Right atrium auricular region (tissue), 2 donors: ENCODE measurements at regions not wholly inside any gene's neighbourhood (a gene's known extent, or its start where the extent isn't known, plus 50 kb on each side); places are given as distances from the start of the nearest gene placed in this dataset.

Source experiments
- DNase-seq: peaks from one replicate; pipeline ENCODE4 v3.0.0-alpha.2; 2019; ENCODE audit warnings: low spot score
- H3K27ac ChIP-seq, 2 donors: fragments of 200-600 bp; sonication (generic); 1 replicate in 1 of 2; 2 replicates in 1 of 2; pipeline ENCODE4 v1.5.1; 2016 to 2019
- H3K27me3 ChIP-seq, 2 donors: fragments of 200-600 bp; sonication (generic); one replicate each; pipeline versions ENCODE4 v1.5.1 to v1.6.0; 2017 to 2019
- H3K36me3 ChIP-seq: fragments of 200-600 bp; sonication (generic); one replicate; pipeline ENCODE4 v1.5.1; 2016
- H3K4me1 ChIP-seq, 2 donors: fragments of 200-600 bp; sonication (generic); one replicate each; pipeline versions ENCODE4 v1.5.1 to v1.6.0; 2017 to 2019
- H3K4me3 ChIP-seq, 2 donors: fragments of 200-600 bp; sonication (generic); 1 replicate in 1 of 2; 2 replicates in 1 of 2; pipeline ENCODE4 v1.5.1; 2017 to 2019; ENCODE audit warnings: mild to moderate bottlenecking in 1 of 2, moderate library complexity in 1 of 2
- H3K9me3 ChIP-seq, 2 donors: fragments of 200-600 bp; sonication (generic); one replicate each; pipeline ENCODE4 v1.5.1; 2019
- CTCF ChIP-seq, 2 donors: fragments of 200-600 bp; sonication (generic); IDR thresholded peaks; one replicate each; pipeline ENCODE4 v1.5.1; 2019; ENCODE audit warnings: antibody characterized with exemption in 2 of 2

- no peaks in the 10 kb centered on the region for H3K36me3 ChIP-seq
- no peak overlapping the region for H3K4me3 ChIP-seq
- H3K27me3 ChIP-seq, result no peaks in the 10 kb centered on the region
- no peaks in the 10 kb centered on the region for H3K4me1 ChIP-seq
- no peak overlapping the region for H3K27ac ChIP-seq
- no peaks in the 10 kb centered on the region for H3K9me3 ChIP-seq
- TF ChIP-seq CTCF (IDR thresholded peaks at IDR 0.05), result no peak
- DNase-seq, result no peak
These were observed 60.7 kb upstream of the FMN2 start for GRCh38 chr1:240031009-240031408.

- no peaks in the 10 kb centered on the region for H3K4me1 ChIP-seq
- no peaks in the 10 kb centered on the region for H3K9me3 ChIP-seq
These were observed 60.3 kb upstream of the FMN2 start for GRCh38 chr1:240031414-240031813.

DNA sequence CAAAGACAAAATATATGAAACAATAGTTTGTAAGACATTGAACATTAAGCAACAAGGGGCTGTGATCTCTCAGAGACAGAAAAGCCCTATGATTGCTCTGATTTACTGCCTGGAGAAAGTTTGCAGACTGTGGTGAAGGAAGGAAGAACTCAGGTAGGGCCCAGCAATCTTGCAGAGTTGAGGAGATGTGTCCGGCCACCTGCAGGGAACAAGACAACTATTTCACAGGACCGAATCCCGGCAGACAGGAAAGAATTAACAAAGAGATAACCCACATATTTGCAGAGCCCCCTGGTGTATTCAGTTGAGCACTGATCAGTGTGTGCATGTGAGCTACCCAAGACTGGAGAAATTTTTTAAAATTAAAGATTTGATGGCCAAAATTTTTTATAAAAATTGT is 58.3 kb upstream of the FMN2 start:
- H3K27ac ChIP-seq, result no peak overlapping the region
- H3K27me3 ChIP-seq, result no peaks in the 10 kb centered on the region
- no peaks in the 10 kb centered on the region for H3K4me1 ChIP-seq
- no peak for TF ChIP-seq CTCF (IDR thresholded peaks at IDR 0.05)
- H3K36me3 ChIP-seq, result no peaks in the 10 kb centered on the region
- no peak for DNase-seq
- no peaks in the 10 kb centered on the region for H3K9me3 ChIP-seq
- H3K4me3 ChIP-seq, result no peak overlapping the region

More at GRCh38 chr1:240031414-240031813, 60.3 kb upstream of the FMN2 start:
- TF ChIP-seq CTCF (IDR thresholded peaks at IDR 0.05), result no peak
- Histone ChIP-seq H3K4me3 (no peak overlapping the region), H3K36me3 (no peaks in the 10 kb centered on the region), H3K27me3 (no peaks in the 10 kb centered on the region), H3K27ac (no peak overlapping the region)
- no peak for DNase-seq

GRCh38 chr1:240036526-240036925 is 55.2 kb upstream of the FMN2 start:
- Histone ChIP-seq H3K27ac (no peak overlapping the region), H3K4me3 (no peak overlapping the region), H3K27me3 (no peaks in the 10 kb centered on the region), H3K36me3 (no peaks in the 10 kb centered on the region), H3K4me1 (no peaks in the 10 kb centered on the region), H3K9me3 (no peaks in the 10 kb centered on the region)
- DNase-seq, result no peak
- no peak for TF ChIP-seq CTCF (IDR thresholded peaks at IDR 0.05)
